Cardiac fibroblast (primary cell): ENCODE measurements at regions not wholly inside any gene's neighbourhood (a gene's known extent, or its start where the extent isn't known, plus 50 kb on each side); places are given as distances from the start of the nearest gene placed in this dataset.
A peak's percentile ranks its signal among the peaks of the same experiment; 100 is the strongest.

Experiments used
- DNase-seq, 2 donors: peaks; one replicate each; pipeline versions ENCODE4 v3.0.0 to v3.0.0-alpha.2; 2010; ENCODE audit warnings: low read depth in 2 of 2
- H3K4me3 ChIP-seq, 2 donors: replicated peaks in 1 of 2; 1 replicate in 1 of 2; 2 replicates in 1 of 2; pipeline ENCODE4 v1.5.1; 2011; ENCODE audit warnings: low read depth in 2 of 2, low read length in 2 of 2, mild to moderate bottlenecking in 2 of 2, moderate library complexity in 1 of 2
- TF ChIP-seq, protein P1 (sequence below): IDR thresholded peaks from one replicate; pipeline ENCODE4 v1.5.1; 2011; ENCODE audit warnings: low read depth, mild to moderate bottlenecking, low read length, inconsistent platforms

- TF ChIP-seq, protein P1, sequence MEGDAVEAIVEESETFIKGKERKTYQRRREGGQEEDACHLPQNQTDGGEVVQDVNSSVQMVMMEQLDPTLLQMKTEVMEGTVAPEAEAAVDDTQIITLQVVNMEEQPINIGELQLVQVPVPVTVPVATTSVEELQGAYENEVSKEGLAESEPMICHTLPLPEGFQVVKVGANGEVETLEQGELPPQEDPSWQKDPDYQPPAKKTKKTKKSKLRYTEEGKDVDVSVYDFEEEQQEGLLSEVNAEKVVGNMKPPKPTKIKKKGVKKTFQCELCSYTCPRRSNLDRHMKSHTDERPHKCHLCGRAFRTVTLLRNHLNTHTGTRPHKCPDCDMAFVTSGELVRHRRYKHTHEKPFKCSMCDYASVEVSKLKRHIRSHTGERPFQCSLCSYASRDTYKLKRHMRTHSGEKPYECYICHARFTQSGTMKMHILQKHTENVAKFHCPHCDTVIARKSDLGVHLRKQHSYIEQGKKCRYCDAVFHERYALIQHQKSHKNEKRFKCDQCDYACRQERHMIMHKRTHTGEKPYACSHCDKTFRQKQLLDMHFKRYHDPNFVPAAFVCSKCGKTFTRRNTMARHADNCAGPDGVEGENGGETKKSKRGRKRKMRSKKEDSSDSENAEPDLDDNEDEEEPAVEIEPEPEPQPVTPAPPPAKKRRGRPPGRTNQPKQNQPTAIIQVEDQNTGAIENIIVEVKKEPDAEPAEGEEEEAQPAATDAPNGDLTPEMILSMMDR, result no peak
- DNase-seq, result peak in 1 of 2 donors; percentile 29
- H3K4me3 ChIP-seq, result no peak overlapping the region
Observed at GRCh38 chr18:67367540-67367939, 149.0 kb downstream of the DSEL start.

DNA sequence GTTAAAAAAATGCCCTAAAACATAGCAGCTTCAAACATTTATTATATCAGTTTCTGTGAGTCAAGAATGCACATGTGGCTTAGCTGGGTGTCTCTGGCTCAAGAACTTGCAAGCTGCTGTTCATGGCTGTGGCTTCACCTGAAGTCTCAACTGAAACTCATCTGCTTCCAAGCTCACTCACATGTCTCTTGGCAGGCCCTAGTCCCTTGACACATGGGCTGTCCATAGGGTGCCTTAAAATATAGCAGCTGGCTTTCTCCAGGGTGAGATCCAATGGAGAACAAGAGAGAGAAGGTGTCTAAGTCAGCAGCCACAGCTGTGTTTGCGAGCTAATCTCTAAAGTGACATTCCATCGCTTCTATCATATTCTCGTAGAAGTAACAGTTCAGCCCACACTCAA is 152.8 kb downstream of the DSEL start:
- H3K4me3 ChIP-seq, result no peak overlapping the region
- TF ChIP-seq, protein P1, result no peak

DNA sequence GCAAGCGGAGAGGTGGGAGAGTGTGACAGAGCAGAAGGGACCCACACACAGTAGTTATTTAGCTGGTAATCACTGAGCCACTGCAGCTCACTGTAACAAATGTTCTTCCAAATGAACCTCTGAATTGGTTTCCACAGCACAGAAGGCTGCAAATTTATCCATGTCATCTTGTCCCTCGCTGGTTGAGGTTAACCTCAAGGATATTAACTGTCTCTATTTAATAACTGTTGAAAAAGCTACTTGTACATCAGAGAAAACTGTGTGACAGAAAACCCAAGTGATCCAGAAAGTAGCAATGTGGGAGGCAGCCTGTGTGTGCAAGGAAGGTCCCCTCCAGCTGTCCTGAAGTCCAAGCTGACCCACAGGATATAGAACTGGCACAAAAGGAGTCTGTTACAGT is 153.6 kb downstream of the DSEL start:
- TF ChIP-seq, protein P1, result no peak
- no peak overlapping the region for H3K4me3 ChIP-seq
- no peak for DNase-seq

More for the DNA sequence above, 152.8 kb downstream of the DSEL start:
- peak in 1 of 2 donors; percentile 6 for DNase-seq

DNA sequence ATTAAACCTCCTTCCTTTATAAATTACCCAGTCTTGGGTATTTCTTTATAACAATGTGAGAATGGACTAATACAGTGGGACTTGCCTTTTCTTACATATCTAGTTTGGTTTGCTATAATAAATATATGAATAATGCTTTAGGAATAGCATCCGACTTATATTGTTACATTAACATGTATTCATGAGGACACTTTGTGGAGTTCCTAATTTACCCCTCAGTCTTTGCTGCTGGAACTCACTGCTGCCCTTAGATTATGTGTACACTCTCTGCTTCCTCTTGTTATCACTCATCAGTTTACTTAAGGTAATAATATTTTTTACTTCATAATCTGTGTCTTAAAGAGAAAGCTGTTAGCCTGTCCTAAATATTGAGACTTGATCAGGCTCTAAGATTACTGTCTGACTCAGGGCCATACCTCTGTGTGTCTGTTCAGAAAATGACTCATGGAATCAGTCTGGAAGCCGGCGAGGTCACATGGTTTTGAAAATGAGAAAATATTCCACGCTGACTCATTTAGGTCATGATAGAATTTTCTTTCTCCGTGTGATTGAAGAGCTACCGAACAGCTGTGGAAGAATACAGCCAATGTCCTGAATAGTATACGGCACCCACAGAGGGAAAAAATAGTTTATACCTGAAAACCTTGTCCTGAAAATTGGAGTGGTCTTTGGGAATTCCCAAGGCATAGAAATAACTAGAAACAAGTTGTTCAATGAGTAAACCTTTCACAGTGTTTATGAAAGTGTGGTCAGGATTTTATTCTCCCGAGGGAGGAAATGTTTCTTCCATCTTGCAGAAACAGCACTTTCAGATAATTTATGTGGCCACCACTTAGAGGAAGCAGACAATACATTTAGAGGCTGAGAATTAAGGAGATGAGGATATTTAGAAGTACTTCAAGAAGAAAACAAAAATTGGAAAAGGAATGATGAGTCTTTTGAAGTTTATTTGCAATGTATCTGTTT is 156.4 kb downstream of the DSEL start:
- DNase-seq, result peak; percentile 89 to 98
- H3K4me3 ChIP-seq, result peak overlapping the region; percentile 4 to 19
- TF ChIP-seq, protein P1, result no peak

GRCh38 chr18:67358947-67359346 is 157.6 kb downstream of the DSEL start:
- DNase-seq, result no peak
- no peak overlapping the region for H3K4me3 ChIP-seq
- TF ChIP-seq, protein P1, result no peak

- no peak for DNase-seq
Observed at GRCh38 chr18:67354692-67355091, 161.8 kb downstream of the DSEL start.

More at GRCh38 chr18:67354692-67355091, 161.8 kb downstream of the DSEL start:
- H3K4me3 ChIP-seq, result no peak overlapping the region
- TF ChIP-seq, protein P1, result no peak
